ENCODE measurements at regions not wholly inside any gene's neighbourhood (a gene's known extent, or its start where the extent isn't known, plus 50 kb on each side); places are given as distances from the start of the nearest gene placed in this dataset.

- H3K4me1 ChIP-seq: peaks cover 23% of the 10 kb centered on the region
- TF ChIP-seq POLR2AphosphoS5 (IDR thresholded peaks at IDR 0.05) (no peak), POLR2A (IDR thresholded peaks at IDR 0.05) (no peak), CTCF (IDR thresholded peaks at IDR 0.05) (no peak), EP300 (IDR thresholded peaks at IDR 0.05) (no peak)
- no peaks in the 10 kb centered on the region for H3K36me3 ChIP-seq
- no peaks in the 10 kb centered on the region for H3K27me3 ChIP-seq
- 84% methylated on average over 3 of the region's 3 CpGs for WGBS
- H3K4me3 ChIP-seq: no peak overlapping the region
- no peaks in the 10 kb centered on the region for H3K9me3 ChIP-seq
- no peak overlapping the region for H3K27ac ChIP-seq
- DNase-seq (ENCODE audit: low spot score in 2 of 2): no peak
Observed at GRCh38 chr5:34494111-34494755, 161.9 kb upstream of the RAI14 start.

- TF ChIP-seq EP300 (IDR thresholded peaks at IDR 0.05) (no peak), POLR2A (IDR thresholded peaks at IDR 0.05) (no peak), CTCF (IDR thresholded peaks at IDR 0.05) (no peak), POLR2AphosphoS5 (IDR thresholded peaks at IDR 0.05) (no peak)
- no peaks in the 10 kb centered on the region for H3K9me3 ChIP-seq
- DNase-seq (ENCODE audit: low spot score in 2 of 2): no peak
- H3K4me3 ChIP-seq: no peak overlapping the region
- no peaks in the 10 kb centered on the region for H3K27me3 ChIP-seq
- no peak overlapping the region for H3K27ac ChIP-seq
- WGBS: 91% methylated on average over 4 of the region's 4 CpGs
- H3K4me1 ChIP-seq: peaks cover 30% of the 10 kb centered on the region
- H3K36me3 ChIP-seq: no peaks in the 10 kb centered on the region
Observed at GRCh38 chr5:34495178-34495577, 160.9 kb upstream of the RAI14 start.

GRCh38 chr5:34496260-34496691, 159.9 kb upstream of the RAI14 start:
- H3K4me3 ChIP-seq: no peak overlapping the region
- H3K9me3 ChIP-seq: no peaks in the 10 kb centered on the region
- H3K27ac ChIP-seq: no peak overlapping the region
- TF ChIP-seq EP300 (IDR thresholded peaks at IDR 0.05) (no peak), POLR2AphosphoS5 (IDR thresholded peaks at IDR 0.05) (no peak), POLR2A (IDR thresholded peaks at IDR 0.05) (no peak), CTCF (IDR thresholded peaks at IDR 0.05) (no peak)
- H3K4me1 ChIP-seq: peaks cover 30% of the 10 kb centered on the region
- 63% methylated on average over 13 of the region's 13 CpGs for WGBS
- H3K27me3 ChIP-seq: no peaks in the 10 kb centered on the region
- DNase-seq (ENCODE audit: low spot score in 2 of 2): no peak
- no peaks in the 10 kb centered on the region for H3K36me3 ChIP-seq

- Histone ChIP-seq H3K4me1 (peaks cover 30% of the 10 kb centered on the region), H3K27ac (peak overlapping the region; percentile 54), H3K27me3 (no peaks in the 10 kb centered on the region), H3K36me3 (no peaks in the 10 kb centered on the region), H3K9me3 (no peaks in the 10 kb centered on the region), H3K4me3 (no peak overlapping the region)
- peak in 1 of 2 donors; percentile 77 for DNase-seq (ENCODE audit: low spot score in 2 of 2)
- TF ChIP-seq POLR2AphosphoS5 (IDR thresholded peaks at IDR 0.05) (no peak), POLR2A (IDR thresholded peaks at IDR 0.05) (no peak), CTCF (IDR thresholded peaks at IDR 0.05) (no peak), EP300 (IDR thresholded peaks at IDR 0.05) (no peak)
- WGBS: 34% methylated on average over 10 of the region's 10 CpGs
Observed at GRCh38 chr5:34496701-34497469, 159.2 kb upstream of the RAI14 start.

- Histone ChIP-seq H3K36me3 (no peaks in the 10 kb centered on the region), H3K4me1 (peaks cover 32% of the 10 kb centered on the region), H3K4me3 (no peak overlapping the region), H3K27me3 (no peaks in the 10 kb centered on the region), H3K9me3 (no peaks in the 10 kb centered on the region), H3K27ac (peak overlapping the region; percentile 54)
- no peak for TF ChIP-seq EP300 (IDR thresholded peaks at IDR 0.05)
- WGBS: 52% methylated on average over 3 of the region's 3 CpGs
- DNase-seq (ENCODE audit: low spot score in 2 of 2): no peak
Observed at GRCh38 chr5:34497470-34497808, 158.7 kb upstream of the RAI14 start.

Data from suprapubic skin (tissue), 4 donors.